ENCODE measurements at regions not wholly inside any gene's neighbourhood (a gene's known extent, or its start where the extent isn't known, plus 50 kb on each side); places are given as distances from the start of the nearest gene placed in this dataset.

GRCh38 chr2:16331772-16332171, 333.9 kb downstream of the CYRIA start:
- TF ChIP-seq, protein P1, sequence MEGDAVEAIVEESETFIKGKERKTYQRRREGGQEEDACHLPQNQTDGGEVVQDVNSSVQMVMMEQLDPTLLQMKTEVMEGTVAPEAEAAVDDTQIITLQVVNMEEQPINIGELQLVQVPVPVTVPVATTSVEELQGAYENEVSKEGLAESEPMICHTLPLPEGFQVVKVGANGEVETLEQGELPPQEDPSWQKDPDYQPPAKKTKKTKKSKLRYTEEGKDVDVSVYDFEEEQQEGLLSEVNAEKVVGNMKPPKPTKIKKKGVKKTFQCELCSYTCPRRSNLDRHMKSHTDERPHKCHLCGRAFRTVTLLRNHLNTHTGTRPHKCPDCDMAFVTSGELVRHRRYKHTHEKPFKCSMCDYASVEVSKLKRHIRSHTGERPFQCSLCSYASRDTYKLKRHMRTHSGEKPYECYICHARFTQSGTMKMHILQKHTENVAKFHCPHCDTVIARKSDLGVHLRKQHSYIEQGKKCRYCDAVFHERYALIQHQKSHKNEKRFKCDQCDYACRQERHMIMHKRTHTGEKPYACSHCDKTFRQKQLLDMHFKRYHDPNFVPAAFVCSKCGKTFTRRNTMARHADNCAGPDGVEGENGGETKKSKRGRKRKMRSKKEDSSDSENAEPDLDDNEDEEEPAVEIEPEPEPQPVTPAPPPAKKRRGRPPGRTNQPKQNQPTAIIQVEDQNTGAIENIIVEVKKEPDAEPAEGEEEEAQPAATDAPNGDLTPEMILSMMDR (IDR thresholded peaks at IDR 0.05; ENCODE audit: insufficient read depth, low read length, poor library complexity, severe bottlenecking) = no peak
- no peak for TF ChIP-seq EZH2phosphoT487 (conservative IDR thresholded peaks at IDR 0.05; ENCODE audit: low read length)
